Stimulated activated CD4-positive, alpha-beta T cell treated with anti-CD3 and anti-CD28 coated beads, Interleukin-12 subunit alpha, Interleukin-12 subunit beta, amount 100 ng/mL, for 48 hours (primary cell): ENCODE measurements at regions not wholly inside any gene's neighbourhood (a gene's known extent, or its start where the extent isn't known, plus 50 kb on each side); places are given as distances from the start of the nearest gene placed in this dataset.

ENCODE experiments used
- DNase-seq, 3 donors: peaks; one replicate each; pipeline ENCODE4 v3.0.0-alpha.2; 2020; ENCODE audit warnings: low read depth in 2 of 3, low spot score in 1 of 3

GRCh38 chr7:23971031-23971430 lies 261.0 kb downstream of the STK31 start:
- no peak for DNase-seq

- DNase-seq: no peak
Measured at GRCh38 chr7:23972057-23972456, 262.0 kb downstream of the STK31 start.

- no peak for DNase-seq
Measured at GRCh38 chr7:23973264-23973663, 263.2 kb downstream of the STK31 start.

- DNase-seq: no peak
Measured at GRCh38 chr7:23980081-23980480, 270.1 kb downstream of the STK31 start.

- DNase-seq: no peak
Measured at GRCh38 chr7:23981314-23981713, 271.3 kb downstream of the STK31 start.

- DNase-seq: no peak
Measured at GRCh38 chr7:23981758-23982157, 271.7 kb downstream of the STK31 start.

- DNase-seq: no peak
Measured at GRCh38 chr7:24005517-24005916, 278.5 kb upstream of the NPY start.

- no peak for DNase-seq
Measured at GRCh38 chr7:24010495-24010894, 273.5 kb upstream of the NPY start.

- DNase-seq: no peak
Measured at GRCh38 chr7:24017519-24017918, 266.5 kb upstream of the NPY start.

- DNase-seq: no peak
Measured at GRCh38 chr7:24018331-24018730, 265.7 kb upstream of the NPY start.

GRCh38 chr7:24019841-24020240 lies 264.1 kb upstream of the NPY start:
- DNase-seq: no peak

GRCh38 chr7:24024276-24025068 lies 259.5 kb upstream of the NPY start:
- no peak for DNase-seq

- no peak for DNase-seq
Measured at GRCh38 chr7:24025094-24025493, 258.9 kb upstream of the NPY start.

GRCh38 chr7:24025765-24026164 lies 258.2 kb upstream of the NPY start:
- DNase-seq: no peak

GRCh38 chr7:24026351-24026750 lies 257.6 kb upstream of the NPY start:
- no peak for DNase-seq

GRCh38 chr7:24029068-24029467 lies 254.9 kb upstream of the NPY start:
- DNase-seq: no peak

- no peak for DNase-seq
Measured at GRCh38 chr7:24034251-24034650, 249.7 kb upstream of the NPY start.

GRCh38 chr7:24035366-24036032 lies 248.5 kb upstream of the NPY start:
- no peak for DNase-seq

- no peak for DNase-seq
Measured at GRCh38 chr7:24036033-24036412, 248.0 kb upstream of the NPY start.

GRCh38 chr7:24038993-24039392 lies 245.0 kb upstream of the NPY start:
- DNase-seq: no peak

- no peak for DNase-seq
Measured at GRCh38 chr7:24039991-24040624, 243.9 kb upstream of the NPY start.

- no peak for DNase-seq
Measured at GRCh38 chr7:24042028-24042427, 242.0 kb upstream of the NPY start.
